ENCODE measurements at regions not wholly inside any gene's neighbourhood (a gene's known extent, or its start where the extent isn't known, plus 50 kb on each side); places are given as distances from the start of the nearest gene placed in this dataset.

GRCh38 chr9:97767891-97768290 is 70.8 kb upstream of the XPA start:
- TF ChIP-seq EZH2 (IDR thresholded peaks at IDR 0.05; ENCODE audit: borderline replicate concordance, low read length) (no peak), CTCF (IDR thresholded peaks at IDR 0.05; ENCODE audit: low read length) (no peak)
